ENCODE measurements at regions not wholly inside any gene's neighbourhood (a gene's known extent, or its start where the extent isn't known, plus 50 kb on each side); places are given as distances from the start of the nearest gene placed in this dataset.

- TF ChIP-seq CTCF (conservative IDR thresholded peaks at IDR 0.05 in 1 of 2, IDR thresholded peaks at IDR 0.05 in 1 of 2; ENCODE audit: low read depth in 1 of 2, low read length in 2 of 2) (no peak), EZH2 (IDR thresholded peaks at IDR 0.05; ENCODE audit: low read length, missing control alignments) (no peak)
These were observed 224.3 kb downstream of the ALDH8A1 start for GRCh38 chr6:134725590-134725989.
